HG02763 (cell line): ENCODE measurements at regions not wholly inside any gene's neighbourhood (a gene's known extent, or its start where the extent isn't known, plus 50 kb on each side); places are given as distances from the start of the nearest gene placed in this dataset.

Experiments used
- ATAC-seq: cut with Tn5 transposase; IDR thresholded peaks from one replicate; pipeline ENCODE4 v1.9.1; 2021; ENCODE audit warnings: mild to moderate bottlenecking, moderate library complexity; ENCODE audit not compliant: unreplicated experiment

DNA sequence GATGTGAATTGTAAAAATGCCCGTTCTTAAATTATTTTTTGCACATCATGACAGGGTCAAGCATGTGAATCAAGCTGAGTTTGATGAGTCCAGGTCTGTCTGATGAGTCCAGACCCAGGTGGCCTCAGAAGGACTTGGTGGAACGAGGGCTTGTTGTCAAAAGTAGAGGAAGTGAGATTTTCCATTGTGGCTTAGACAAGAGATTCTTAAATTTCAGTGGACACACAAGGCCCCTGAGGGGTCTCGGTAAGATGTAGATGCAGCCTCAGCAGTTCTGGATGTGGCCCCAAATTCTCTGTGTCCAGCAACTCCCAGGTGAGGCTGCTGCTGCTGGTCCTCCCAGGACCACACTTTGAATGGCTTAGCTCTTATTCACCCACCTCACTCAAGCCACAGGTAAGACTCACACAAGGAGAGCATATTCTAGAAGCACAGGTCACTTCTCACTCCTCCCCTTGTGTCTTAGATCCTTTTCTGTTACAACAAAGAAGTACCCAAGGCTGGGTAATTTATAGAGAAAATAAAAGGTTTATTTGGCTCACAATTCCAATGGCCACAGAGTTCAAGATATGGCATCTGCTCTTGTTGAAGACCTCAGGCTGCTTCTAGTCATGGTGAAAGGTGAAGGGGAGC lies 98.8 kb downstream of the GGTLC2 start:
- no peak for ATAC-seq

DNA sequence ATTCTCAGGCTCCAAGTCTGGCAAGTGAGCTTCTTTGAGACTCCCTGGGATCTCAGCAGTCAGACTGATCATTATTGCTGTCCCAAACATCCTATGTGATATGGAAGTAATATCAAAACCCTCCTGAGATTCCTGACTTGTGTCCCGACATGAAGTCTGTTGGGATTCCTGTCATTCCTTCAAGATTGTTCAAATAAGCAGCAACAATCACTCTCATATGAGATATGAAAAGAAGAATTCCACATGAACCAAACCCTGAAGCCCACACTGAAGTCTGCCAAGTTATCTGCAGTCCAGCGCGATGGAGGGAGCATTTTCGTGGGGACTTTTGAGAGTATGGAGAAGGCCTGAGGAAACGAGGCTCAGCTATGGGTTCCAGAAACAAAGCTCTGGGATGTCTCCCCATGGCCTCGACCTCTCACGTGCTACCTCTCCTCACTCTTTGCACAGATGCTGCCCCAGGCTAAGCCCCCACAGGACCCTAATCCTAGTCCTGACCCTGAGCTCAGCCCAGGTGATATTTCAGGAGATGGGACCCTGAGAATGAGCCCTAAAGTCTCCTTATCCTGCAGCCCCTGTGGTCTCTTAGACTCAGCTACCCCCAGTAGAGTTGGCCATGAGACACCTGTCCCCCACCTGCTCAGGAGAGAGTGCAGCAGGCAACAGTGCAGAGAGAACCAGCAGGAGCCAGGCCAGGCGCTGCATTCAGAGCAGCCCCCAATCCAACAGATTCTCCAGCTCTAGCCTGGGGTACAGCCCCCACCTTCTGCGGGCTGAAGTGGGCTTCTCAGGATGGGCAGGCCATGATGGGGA lies 100.2 kb downstream of the GGTLC2 start:
- no peak for ATAC-seq

DNA sequence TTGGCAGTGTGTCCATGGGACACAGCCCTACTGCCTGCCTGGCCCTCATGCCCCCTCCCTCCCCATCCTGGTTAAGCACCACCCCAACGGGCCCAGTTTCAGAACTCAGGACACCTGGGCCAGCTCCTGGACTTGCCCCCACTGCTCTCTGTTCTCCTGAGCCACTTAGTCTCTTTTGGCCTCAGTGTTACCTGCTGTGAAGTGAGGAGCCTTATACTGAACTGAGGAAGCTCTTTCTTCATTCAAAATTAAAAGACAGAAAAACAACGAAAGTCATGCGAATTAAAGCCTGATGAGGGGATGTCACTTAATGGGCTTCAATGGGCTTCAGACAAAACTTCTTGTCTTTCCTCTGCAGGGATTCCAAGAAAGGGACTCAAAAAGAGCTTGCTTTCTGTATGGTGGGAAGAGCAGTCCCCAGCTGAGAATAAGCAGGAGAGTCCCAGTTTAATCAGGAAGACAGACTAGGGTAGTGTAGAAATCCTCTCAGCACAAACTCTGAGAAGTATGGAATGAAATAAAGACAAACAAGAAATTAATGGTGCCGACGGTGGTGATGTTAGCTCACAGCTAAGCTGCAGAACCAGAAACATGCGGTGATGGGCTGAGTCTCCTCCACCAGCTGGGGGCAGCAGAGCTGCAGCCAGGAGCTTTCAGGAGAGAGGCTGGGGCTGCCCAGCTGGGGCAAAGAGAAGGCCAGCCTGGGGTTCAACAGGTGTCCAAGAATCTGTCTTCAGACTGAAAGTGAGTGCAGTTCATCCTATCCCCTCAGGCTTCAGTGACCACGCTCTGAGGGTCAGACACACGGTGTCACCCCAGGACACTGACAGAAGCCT lies 101.0 kb downstream of the GGTLC2 start:
- no peak for ATAC-seq

DNA sequence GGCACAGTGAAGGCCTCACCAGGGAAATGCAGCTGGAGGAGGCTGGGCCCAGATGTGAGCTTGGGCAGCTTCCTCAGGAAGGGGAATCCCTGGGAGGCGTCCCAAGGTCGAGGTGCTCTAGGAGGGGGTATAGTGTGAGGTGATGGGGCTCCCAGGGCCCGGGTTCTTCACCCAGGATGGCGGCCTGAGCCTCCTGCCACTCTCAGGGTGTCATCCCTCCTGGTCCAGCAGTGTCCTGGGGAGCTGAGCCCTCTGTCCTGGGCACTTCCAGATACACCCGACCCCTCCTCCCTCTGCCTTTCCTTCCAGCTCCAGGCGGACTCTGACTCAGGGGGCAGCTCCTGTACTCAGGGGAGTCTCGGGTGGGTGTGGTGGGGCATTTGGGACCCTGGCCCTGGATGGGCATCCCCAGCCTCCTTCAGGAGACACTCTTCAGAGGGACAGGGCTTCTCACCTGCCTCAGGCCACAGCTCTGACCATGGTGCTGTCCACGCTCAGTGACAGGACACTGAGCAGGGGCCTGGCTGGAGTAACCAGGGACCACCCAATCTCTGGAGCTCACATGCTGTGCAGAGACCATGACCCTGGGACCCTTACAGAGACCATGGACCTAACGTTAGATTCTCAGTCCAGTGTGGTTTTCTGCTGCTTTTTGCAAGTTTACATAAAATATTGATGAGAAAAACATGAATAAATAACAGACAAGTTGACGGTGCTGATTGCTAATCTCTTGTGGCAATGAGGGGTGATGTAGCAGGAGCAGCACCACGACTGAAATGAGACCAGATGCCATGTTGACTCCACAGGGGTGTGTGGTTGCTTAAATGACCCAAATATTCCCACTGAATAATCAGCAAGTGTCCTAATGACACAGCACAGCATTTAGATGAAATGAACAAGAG lies 101.9 kb downstream of the GGTLC2 start:
- ATAC-seq, result no peak

DNA sequence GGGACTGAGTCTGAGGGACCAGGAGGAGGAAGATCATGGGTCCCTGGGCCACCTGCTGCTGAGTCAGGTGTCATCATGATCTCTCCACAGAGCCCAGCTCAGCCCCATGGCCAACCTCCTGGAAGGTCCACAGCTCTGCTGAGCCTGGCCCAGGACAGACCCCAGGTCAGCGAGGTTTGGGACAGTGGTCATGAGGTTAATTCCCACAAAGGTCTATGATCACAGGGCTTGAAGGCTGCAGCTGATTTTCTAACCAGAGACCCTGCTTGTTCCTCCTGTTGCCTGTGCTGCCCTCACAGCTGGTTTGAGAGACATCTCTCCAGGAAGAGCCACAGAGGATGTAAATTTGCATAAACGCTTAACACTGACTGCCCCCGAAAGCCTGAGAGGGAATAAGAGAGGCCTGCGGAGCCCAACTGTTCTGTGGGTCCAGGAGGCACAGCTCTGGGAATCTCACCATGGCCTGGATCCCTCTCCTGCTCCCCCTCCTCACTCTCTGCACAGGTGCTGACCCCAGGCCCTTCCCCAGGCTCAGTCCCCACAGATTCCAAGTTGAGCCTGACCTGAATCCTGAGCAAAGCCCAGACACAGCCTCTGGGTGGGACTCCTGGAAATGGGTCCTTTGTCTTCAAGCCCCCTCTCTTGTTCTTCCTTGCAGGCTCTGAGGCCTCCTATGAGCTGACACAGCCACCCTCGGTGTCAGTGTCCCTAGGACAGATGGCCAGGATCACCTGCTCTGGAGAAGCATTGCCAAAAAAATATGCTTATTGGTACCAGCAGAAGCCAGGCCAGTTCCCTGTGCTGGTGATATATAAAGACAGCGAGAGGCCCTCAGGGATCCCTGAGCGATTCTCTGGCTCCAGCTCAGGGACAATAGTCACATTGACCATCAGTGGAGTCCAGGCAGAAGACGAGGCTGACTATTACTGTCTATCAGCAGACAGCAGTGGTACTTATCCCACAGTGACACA lies 102.8 kb downstream of the GGTLC2 start:
- peak; percentile 56 for ATAC-seq

DNA sequence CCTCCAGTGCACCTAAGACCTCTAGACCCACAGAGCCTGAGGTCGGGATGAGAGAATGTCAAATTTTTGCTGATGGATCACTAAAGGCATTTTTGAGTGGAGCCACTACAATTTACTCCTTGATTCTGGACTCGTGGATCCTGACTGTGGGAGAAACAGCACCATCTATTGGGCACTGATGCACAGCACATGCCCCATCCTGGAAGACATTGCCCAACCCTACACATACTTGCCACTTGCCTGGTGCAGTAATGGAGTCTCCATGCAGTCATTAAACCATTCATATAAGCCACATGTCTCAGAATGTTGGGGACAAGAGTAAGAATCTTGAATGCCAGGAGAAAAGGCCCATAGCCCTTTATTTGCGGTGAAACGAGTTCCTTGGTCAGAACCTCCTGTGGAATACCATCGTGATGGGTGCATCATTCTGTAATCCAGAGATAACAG lies 103.9 kb downstream of the GGTLC2 start:
- ATAC-seq, result no peak

DNA sequence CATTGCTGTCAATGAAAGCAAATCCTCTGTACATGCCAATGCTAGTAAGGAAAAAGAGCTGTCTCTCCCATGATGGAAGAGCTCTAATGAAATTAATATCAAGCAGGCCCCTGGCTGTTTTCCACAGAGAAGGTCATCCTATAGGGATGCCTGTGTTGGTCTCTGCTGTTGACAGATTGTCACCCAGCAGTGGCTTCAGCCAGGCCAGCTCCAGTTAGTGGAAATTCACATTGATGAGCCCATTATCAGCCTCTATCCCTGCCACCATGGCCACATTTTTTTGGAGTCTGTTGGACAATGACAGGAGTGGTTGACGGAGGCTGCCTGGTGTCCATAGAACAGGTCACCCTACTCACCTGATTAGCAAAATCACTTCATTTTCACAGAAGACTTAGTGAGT lies 104.3 kb downstream of the GGTLC2 start:
- no peak for ATAC-seq

DNA sequence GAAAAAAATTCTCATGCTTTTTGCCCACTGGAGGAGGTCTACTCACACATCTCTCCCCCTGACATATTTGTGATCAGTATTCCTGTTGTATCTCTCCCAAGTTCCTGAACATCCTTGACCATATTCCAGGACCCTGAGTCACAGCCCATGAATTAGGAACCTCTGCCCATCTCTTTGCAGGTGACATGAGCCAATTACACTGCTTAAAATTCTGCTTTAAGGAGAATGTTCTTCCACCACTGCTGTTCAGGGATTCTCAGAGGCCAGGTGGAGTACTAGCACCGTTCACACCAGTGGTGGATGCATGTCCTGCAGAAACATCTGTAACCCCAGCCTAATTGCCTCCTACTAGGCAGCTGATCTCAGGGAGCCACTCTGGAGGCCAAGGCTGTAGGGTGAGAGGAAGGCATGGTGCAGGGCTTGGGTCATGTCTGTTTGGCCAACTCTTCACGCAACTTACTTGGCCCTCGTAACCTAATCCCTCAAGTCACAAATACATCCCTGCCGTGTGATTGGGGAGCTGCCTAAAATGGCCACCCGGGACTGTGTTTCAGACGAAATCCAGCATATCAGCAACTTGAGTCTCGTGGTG lies 104.8 kb downstream of the GGTLC2 start:
- no peak for ATAC-seq

DNA sequence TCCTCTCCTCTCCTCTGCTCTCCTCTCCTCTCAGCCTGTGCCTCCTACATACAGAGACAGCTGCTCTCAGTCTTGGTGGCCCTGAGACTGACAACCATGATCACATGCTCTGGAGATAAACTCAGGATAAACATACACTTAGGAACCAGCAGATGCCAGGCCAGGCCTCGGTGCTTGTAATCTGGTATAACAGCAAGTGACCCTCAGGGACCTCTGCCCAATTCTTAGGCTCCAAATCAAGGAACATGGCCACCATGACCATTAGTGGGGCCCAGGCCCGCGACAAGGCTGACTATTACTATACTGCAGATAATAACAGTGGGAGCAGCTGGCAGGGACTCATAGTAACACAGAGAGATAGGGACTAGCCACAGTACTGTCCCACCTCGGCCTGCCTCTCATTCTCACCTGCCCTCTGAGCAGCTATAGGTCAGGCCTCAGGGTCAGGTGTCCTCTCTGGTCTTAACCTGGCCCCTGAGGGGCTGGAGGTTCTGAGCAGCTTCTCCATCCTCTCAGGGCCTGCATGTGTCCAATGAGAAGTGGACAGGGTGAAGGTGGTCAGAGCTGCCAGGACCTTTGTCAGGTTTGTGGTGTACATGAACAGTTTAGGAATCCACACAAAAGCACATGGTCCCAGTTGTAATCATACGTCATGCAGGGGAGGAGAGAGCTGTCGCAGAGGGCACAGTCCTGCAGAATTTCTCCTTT lies 106.1 kb downstream of the GGTLC2 start:
- ATAC-seq, result no peak

DNA sequence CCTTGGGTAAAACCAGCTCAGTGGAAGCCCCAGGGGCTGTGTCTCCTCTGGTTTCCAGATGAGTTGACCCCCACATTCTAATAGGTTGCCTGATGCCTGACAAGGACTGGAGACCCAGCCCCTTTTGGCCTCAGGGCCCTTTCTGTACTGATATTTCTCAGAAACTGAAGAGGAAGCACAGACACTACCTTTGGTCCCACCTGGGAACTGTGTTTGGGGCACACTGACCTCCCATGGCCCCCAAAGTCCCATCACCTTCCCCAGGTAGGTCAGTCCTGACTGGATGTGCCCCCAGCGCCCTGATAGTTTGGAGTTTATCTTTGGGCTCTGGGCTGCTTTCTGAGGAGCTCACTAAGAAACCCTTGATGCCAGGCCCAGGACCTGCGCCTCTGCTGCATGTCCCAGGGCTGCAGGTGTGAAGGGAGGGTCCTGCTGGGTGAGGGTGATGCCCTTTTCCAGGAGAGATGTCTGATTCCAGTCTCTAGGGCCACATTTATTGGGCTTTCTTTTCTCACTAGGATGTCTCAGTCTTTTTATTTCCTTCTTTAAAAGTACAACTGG lies 106.7 kb downstream of the GGTLC2 start:
- no peak for ATAC-seq

DNA sequence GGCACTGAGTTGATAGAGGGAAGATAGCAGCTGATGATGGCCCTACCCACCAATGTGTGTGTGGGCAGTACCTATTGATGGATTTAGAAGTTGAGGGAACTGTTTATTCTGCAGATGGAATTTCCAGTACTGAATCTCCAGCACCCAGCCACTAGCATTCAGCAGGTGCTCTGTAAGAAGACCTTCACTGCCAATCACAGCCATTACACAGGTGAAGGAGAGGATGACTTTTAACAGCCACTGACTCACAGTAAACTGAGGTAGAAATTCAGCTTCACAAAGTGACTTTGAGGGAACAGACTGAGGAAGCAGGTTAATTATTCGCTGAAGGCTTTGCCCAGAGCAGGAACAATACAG lies 107.8 kb downstream of the GGTLC2 start:
- ATAC-seq, result no peak

DNA sequence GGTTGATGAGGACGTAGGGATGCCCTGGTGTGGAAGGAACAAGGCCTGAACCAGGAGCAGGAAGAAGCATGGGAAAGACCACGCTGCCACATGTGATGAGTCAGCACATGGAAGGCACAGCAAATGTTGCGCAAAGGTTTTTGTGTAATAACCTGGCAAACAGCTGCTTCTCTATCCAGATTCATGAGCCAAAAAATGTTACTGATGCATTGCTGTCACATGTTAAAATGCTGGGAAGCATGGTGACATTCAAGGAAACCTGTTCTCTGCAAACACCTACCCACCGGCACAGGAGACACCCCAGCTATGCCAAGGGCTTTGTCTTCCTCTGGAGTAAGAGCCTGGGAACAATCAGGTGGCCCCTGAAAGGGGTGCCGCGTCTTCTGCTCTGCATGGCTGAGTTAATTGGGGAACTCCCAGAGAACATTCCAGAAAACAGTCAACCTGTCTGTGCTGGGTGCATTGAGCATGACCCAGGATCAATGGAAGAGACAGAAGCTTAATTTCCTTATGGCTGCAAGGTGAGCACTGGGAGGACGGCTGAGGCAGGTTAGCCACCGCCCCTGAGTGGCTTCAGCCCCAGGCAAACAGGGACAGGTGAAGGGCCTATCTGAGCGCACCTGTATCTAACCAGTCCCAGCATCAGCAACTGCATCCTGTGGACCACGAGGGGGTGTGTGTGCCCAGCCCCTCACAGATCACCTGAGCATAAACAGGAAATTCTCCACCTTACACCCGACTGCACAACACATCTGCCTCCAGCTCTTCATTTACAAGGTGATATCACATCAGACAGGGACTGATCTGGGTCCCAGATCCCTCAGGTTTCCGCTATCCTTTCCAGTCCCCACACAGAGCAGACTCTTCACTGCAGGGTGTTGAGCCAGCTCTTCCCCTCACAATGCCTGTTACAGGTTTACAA lies 108.4 kb downstream of the GGTLC2 start:
- ATAC-seq, result no peak

DNA sequence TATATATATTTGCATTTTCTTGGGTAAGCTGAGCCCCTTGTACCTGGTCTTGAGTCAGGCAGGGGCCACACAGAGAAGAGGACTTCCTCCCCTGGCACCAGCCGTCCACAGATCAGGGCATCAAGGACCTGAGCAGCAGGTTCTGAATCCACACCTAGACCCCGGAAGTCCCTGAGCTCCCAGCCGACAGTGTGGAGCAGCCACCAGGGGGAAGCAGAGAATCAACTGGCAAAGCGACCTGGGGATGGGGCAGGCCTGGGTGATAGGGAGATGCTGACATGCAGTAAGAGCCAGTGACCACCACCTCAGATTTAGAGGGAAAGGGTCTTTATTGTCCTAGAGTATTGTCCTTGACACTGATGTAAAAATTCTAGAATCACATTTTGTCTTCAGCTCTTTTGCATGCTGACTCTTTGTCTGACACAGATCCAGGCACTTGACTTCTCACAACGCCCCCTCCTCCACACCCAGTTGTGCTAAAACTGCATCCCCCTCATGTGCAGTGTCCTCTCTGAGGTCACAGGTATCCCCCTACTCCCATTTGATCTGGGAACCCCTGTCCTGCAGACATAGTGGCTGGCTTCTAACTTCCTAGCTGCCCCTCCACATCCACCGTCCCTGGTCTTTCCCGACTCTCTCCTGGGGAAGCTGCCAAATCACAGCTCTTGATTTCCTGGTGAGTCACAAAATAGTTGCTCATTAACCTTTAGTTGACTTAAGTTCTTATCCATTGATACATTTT lies 109.3 kb downstream of the GGTLC2 start:
- no peak for ATAC-seq

DNA sequence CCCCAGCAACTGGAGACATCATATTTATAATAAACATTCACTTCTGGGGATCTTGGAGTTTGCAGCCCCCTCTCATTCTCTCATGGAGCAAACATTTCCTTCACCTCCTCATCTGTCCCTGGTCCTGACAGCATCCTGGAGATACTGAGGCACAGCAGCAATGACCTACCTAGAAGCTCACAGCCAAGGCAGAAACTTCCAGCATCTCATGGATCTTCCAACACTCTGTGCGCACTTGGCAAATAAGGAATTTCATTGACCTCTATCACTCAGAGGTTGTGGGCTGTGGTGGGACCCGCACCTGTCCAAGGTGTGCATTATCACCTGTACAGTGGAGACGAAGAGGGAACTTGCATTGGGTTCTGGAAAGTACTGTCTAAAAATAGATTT lies 109.8 kb downstream of the GGTLC2 start:
- no peak for ATAC-seq

DNA sequence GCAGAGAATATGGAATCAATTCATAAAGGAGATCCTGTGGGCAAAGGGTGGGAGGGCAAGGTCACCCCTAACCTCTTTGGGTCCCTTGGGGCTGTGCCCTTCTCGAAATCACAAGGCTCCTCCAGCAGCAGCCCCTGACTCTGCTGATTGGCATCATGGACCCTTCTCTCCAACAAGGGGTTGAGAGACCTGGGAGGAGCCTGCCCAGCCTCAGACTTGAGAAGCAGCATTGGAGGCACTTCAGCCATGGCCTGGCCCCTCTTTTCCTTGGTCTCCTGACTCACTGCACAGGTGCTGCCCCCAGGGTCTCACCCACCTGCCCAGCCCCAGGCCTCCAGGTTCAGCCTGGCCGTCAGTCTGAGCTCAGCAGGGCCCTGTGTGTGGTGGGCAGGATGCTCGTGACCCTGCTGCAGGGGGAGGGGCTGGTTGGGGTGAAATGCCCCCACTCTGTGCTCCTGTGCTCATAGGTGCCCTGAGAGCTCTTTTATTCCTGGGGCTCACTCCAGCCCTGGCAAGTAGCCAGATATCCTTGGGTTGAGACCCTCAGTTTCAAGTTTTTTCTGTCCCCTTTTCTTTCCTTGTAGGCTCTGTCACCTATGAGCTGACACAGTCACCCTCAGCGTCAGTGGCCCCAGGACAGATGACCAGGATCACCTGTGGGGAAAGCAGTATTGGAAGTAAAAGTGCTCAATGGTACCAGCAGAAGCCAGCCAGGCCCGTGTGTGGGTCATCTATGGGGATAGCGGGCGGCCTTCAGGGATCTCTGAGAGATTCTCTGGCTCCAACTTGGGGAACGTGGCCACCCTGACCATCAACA lies 110.8 kb downstream of the GGTLC2 start:
- ATAC-seq, result no peak

DNA sequence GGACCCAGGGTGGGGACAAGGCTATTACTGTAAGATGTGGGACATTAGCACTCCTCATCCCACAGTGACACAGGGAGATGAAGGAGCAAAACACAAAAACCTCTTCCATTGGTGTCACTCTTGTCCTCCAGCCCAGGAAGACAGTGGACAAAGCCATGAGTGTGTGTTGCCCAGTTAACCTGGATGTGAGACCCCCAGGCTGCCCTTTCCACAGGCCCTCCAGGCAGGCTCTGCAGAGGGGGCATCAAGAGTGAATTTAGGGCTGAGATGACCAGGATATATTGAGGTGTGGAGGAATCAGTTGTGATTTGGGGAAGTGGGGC lies 111.3 kb downstream of the GGTLC2 start:
- no peak for ATAC-seq
